ENCODE measurements at regions not wholly inside any gene's neighbourhood (a gene's known extent, or its start where the extent isn't known, plus 50 kb on each side); places are given as distances from the start of the nearest gene placed in this dataset.
"Not testable (repeated sequence)": the region's sequence is repeated elsewhere in the genome, so short reads cannot be mapped to it uniquely, and the experiment has no call there.

- DNase-seq = no peak
These were observed 136.5 kb upstream of the SMIM31 start for GRCh38 chr4:164617426-164617825.

- DNase-seq = no peak
These were observed 136.0 kb upstream of the SMIM31 start for GRCh38 chr4:164617911-164618310.

GRCh38 chr4:164621886-164622521 is 131.9 kb upstream of the SMIM31 start:
- DNase-seq = no peak

GRCh38 chr4:164623099-164623498 is 130.8 kb upstream of the SMIM31 start:
- no peak for DNase-seq

- no peak for DNase-seq
These were observed 114.9 kb upstream of the SMIM31 start for GRCh38 chr4:164639001-164639400.

GRCh38 chr4:164648151-164648848 is 105.6 kb upstream of the SMIM31 start:
- no peak for DNase-seq

- DNase-seq = no peak
These were observed 105.1 kb upstream of the SMIM31 start for GRCh38 chr4:164648849-164649212.

GRCh38 chr4:164659765-164660164 is 94.2 kb upstream of the SMIM31 start:
- no peak for DNase-seq

- not testable (repeated sequence) for DNase-seq
These were observed 77.8 kb upstream of the SMIM31 start for GRCh38 chr4:164676152-164676551.

GRCh38 chr4:164683040-164683439 is 70.9 kb upstream of the SMIM31 start:
- no peak for DNase-seq

- no peak for DNase-seq
These were observed 58.3 kb upstream of the SMIM31 start for GRCh38 chr4:164695650-164696049.

- no peak for DNase-seq
These were observed 53.5 kb upstream of the SMIM31 start for GRCh38 chr4:164700471-164700870.

GRCh38 chr4:164701665-164702064 is 52.3 kb upstream of the SMIM31 start:
- DNase-seq = no peak

All from stimulated activated CD4-positive, alpha-beta T cell treated with anti-CD3 and anti-CD28 coated beads, Interleukin-4, amount 100 ng/mL, for 4 hours (primary cell).